ENCODE measurements at regions not wholly inside any gene's neighbourhood (a gene's known extent, or its start where the extent isn't known, plus 50 kb on each side); places are given as distances from the start of the nearest gene placed in this dataset.
"Not testable (repeated sequence)": the region's sequence is repeated elsewhere in the genome, so short reads cannot be mapped to it uniquely, and the experiment has no call there.

DNA sequence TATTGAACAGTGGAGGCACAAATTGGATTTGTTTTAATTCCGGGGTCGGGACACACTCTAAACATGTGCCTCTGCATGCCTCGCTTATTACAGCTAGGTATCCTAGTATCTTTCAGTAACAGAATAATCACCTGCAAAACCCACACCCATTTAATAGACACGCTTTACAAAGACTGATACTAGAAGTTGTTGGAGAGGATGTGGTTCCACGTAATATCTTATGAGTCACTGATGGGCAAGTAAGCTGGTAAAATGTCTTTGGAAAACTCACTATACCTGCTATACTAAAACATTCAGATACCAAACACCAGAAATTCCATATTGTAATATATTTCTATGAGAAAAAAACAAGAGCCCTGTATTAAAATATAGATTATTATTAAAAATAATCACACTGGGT lies 84.0 kb downstream of the GGTLC2 start:
- ChIA-PET POLR2A (ENCODE audit: unreplicated experiment) (no interaction called here), CTCF (no interaction called here)
- Histone ChIP-seq H3K27me3 (ENCODE audit: insufficient read depth, low read depth) (peaks cover 6% of the 10 kb centered on the region; the same call in 1 of the 2 replicates), H3K4me2 (no peak overlapping the region), H3K9me2 (ENCODE audit: insufficient read depth) (no peaks in the 10 kb centered on the region), H3K4me3 (no peak overlapping the region), H3K9me3 (ENCODE audit: insufficient read depth, low read depth) (no peaks in the 10 kb centered on the region), H3F3A (ENCODE audit: insufficient read depth, low read depth) (no peaks in the 10 kb centered on the region), H3K27ac (no peak overlapping the region), H4K20me1 (ENCODE audit: insufficient read depth) (no peaks in the 10 kb centered on the region), H3K36me3 (ENCODE audit: low read depth) (no peaks in the 10 kb centered on the region), H3K79me2 (ENCODE audit: low read depth) (no peaks in the 10 kb centered on the region), H3K4me1 (replicated peaks; ENCODE audit: insufficient read depth) (no peaks in the 10 kb centered on the region), H2AFZ (no peak overlapping the region)
- intact Hi-C loops (cut with micrococcal nuclease; ENCODE audit: unreplicated experiment): no loop called here
- BruUV-seq (replicated peaks): no TSS peak
- TF ChIP-seq EZH2 (IDR thresholded peaks at IDR 0.05; ENCODE audit: low read depth): no peak
- TF ChIP-seq, protein P1, sequence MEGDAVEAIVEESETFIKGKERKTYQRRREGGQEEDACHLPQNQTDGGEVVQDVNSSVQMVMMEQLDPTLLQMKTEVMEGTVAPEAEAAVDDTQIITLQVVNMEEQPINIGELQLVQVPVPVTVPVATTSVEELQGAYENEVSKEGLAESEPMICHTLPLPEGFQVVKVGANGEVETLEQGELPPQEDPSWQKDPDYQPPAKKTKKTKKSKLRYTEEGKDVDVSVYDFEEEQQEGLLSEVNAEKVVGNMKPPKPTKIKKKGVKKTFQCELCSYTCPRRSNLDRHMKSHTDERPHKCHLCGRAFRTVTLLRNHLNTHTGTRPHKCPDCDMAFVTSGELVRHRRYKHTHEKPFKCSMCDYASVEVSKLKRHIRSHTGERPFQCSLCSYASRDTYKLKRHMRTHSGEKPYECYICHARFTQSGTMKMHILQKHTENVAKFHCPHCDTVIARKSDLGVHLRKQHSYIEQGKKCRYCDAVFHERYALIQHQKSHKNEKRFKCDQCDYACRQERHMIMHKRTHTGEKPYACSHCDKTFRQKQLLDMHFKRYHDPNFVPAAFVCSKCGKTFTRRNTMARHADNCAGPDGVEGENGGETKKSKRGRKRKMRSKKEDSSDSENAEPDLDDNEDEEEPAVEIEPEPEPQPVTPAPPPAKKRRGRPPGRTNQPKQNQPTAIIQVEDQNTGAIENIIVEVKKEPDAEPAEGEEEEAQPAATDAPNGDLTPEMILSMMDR (conservative IDR thresholded peaks at IDR 0.05): no peak
- DNase-seq: no peak

DNA sequence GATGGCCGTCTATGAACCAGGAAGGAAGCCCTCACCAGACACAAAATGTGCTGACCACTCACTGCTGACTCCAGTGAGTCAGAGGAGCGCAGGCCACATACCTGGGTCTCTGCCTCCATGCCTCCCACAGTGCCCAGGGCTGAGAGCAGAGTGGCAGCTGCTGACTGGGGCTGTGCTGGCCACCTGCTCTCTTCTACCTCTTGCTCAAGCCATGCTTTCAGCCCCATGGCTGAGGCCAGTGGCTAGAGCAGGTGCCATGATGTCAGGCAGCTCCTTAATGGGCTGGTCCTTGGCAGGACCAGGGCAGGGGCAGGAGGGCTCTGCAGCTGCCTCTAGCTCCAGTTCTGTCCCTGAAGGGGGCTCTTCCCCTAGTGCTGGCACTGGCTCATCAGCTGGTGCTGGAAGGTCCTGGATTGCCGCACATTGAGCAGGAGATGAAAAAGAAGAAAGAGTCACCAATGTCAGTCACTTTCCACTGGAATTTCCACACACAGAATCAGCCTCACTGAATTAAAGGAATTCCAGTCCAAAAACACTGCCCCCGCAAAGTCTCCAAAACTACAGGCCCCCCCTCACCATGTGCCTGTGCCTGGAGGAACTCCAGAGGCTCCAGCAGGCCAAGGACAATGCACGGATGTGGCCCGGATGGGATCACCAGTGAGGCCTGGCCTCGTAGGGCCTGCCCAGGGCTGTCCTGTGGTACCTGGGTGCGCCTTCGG lies 86.4 kb downstream of the GGTLC2 start:
- CTCF ChIA-PET: no interaction called here
- Histone ChIP-seq H3K27me3 (ENCODE audit: insufficient read depth, low read depth) (peaks cover 6% of the 10 kb centered on the region; the same call in 1 of the 2 replicates), H3K36me3 (ENCODE audit: low read depth) (no peaks in the 10 kb centered on the region), H3K4me2 (no peak overlapping the region), H3K27ac (no peak overlapping the region), H3K9me3 (ENCODE audit: insufficient read depth, low read depth) (no peaks in the 10 kb centered on the region), H3K9me2 (ENCODE audit: insufficient read depth) (no peaks in the 10 kb centered on the region), H3K4me3 (no peak overlapping the region), H3F3A (ENCODE audit: insufficient read depth, low read depth) (no peaks in the 10 kb centered on the region), H2AFZ (no peak overlapping the region), H3K79me2 (ENCODE audit: low read depth) (no peaks in the 10 kb centered on the region), H4K20me1 (ENCODE audit: insufficient read depth) (no peaks in the 10 kb centered on the region), H3K4me1 (replicated peaks; ENCODE audit: insufficient read depth) (no peaks in the 10 kb centered on the region)
- DNase-seq: no peak
- TF ChIP-seq EZH2 (IDR thresholded peaks at IDR 0.05; ENCODE audit: low read depth): no peak
- TF ChIP-seq, protein P1 (conservative IDR thresholded peaks at IDR 0.05): no peak
- intact Hi-C loops (cut with micrococcal nuclease; ENCODE audit: unreplicated experiment): no loop called here
- no TSS peak for BruUV-seq (replicated peaks)
- POLR2A ChIA-PET (ENCODE audit: unreplicated experiment): no interaction called here

DNA sequence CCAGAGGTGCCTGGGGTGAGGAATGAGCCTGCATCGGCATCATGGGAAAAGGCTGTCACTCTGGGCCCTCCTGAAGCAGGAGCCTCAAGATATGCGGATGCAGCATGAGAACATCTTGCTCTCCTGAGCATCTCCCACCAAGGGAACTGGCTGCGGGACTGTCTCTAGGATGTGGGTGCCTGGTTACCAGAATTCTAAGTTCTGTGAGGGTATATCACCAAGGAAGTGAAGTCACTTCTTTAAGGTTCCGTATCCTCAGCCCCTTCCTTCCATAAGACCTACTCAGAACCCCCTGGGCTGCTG lies 86.9 kb downstream of the GGTLC2 start:
- intact Hi-C loops (cut with micrococcal nuclease; ENCODE audit: unreplicated experiment): no loop called here
- ChIA-PET POLR2A (ENCODE audit: unreplicated experiment) (no interaction called here), CTCF (no interaction called here)
- no peaks in the 10 kb centered on the region for H4K20me1 ChIP-seq (ENCODE audit: insufficient read depth)
- H3K27ac ChIP-seq: no peak overlapping the region
- no peaks in the 10 kb centered on the region for H3K9me2 ChIP-seq (ENCODE audit: insufficient read depth)
- TF ChIP-seq EZH2 (IDR thresholded peaks at IDR 0.05; ENCODE audit: low read depth): no peak
- TF ChIP-seq, protein P1 (conservative IDR thresholded peaks at IDR 0.05): no peak
- H3K4me3 ChIP-seq: no peak overlapping the region
- no peaks in the 10 kb centered on the region for H3K9me3 ChIP-seq (ENCODE audit: insufficient read depth, low read depth)
- no TSS peak for BruUV-seq (replicated peaks)
- no peaks in the 10 kb centered on the region for H3K4me1 ChIP-seq (replicated peaks; ENCODE audit: insufficient read depth)
- no peak overlapping the region for H3K4me2 ChIP-seq
- no peak overlapping the region for H2AFZ ChIP-seq
- H3K36me3 ChIP-seq (ENCODE audit: low read depth): no peaks in the 10 kb centered on the region
- H3K79me2 ChIP-seq (ENCODE audit: low read depth): no peaks in the 10 kb centered on the region
- DNase-seq: no peak
- H3K27me3 ChIP-seq (ENCODE audit: insufficient read depth, low read depth): peaks cover 10% of the 10 kb centered on the region; the same call in 1 of the 2 replicates
- H3F3A ChIP-seq (ENCODE audit: insufficient read depth, low read depth): no peaks in the 10 kb centered on the region

DNA sequence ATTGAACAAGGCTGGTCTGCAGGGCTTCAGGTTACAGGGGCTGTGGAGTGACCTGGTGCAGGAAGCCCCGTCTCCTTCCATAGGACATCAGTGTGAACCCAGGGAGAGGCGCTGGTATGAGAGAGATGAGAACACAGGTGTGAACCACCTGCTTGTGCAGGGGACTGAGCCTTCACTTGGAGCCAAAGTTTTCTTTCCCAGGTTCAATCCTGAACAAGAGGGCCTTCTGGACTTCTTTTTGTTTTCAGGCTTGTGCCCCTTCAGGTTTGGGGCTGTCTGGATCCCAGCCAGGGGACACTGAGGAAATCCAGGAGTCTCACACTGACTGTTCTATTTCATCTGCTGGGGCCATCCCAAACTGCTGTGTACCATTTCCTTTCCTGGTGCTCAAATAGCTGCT lies 88.6 kb downstream of the GGTLC2 start:
- POLR2A ChIA-PET (ENCODE audit: unreplicated experiment); H3F3A ChIP-seq (ENCODE audit: insufficient read depth, low read depth); H4K20me1 ChIP-seq (ENCODE audit: insufficient read depth); H3K4me3 ChIP-seq; intact Hi-C loops (cut with micrococcal nuclease; ENCODE audit: unreplicated experiment); CTCF ChIA-PET; H3K79me2 ChIP-seq (ENCODE audit: low read depth); H3K36me3 ChIP-seq (ENCODE audit: low read depth); H3K27ac ChIP-seq; H3K9me3 ChIP-seq (ENCODE audit: insufficient read depth, low read depth); H2AFZ ChIP-seq; H3K9me2 ChIP-seq (ENCODE audit: insufficient read depth); DNase-seq; H3K4me2 ChIP-seq; H3K4me1 ChIP-seq (replicated peaks; ENCODE audit: insufficient read depth); BruUV-seq (replicated peaks): not testable (repeated sequence)
- H3K27me3 ChIP-seq (ENCODE audit: insufficient read depth, low read depth): peaks cover 16% of the 10 kb centered on the region; the same call in 1 of the 2 replicates

All from PC-9 (cell line).